B cell (primary cell): ENCODE measurements at regions not wholly inside any gene's neighbourhood (a gene's known extent, or its start where the extent isn't known, plus 50 kb on each side); places are given as distances from the start of the nearest gene placed in this dataset.

ENCODE experiments used
- CTCF ChIP-seq: fragments of 200-600 bp; IDR thresholded peaks from one replicate; pipeline ENCODE4 v1.8.0; 2022; ENCODE audit warnings: antibody characterized with exemption, mild to moderate bottlenecking
- EZH2 ChIP-seq: IDR thresholded peaks from 2 replicates; pipeline ENCODE4 v1.6.1; 2012; ENCODE audit warnings: borderline replicate concordance, low read depth, mild to moderate bottlenecking, moderate library complexity, low read length; ENCODE audit not compliant: insufficient read depth, poor library complexity, severe bottlenecking

DNA sequence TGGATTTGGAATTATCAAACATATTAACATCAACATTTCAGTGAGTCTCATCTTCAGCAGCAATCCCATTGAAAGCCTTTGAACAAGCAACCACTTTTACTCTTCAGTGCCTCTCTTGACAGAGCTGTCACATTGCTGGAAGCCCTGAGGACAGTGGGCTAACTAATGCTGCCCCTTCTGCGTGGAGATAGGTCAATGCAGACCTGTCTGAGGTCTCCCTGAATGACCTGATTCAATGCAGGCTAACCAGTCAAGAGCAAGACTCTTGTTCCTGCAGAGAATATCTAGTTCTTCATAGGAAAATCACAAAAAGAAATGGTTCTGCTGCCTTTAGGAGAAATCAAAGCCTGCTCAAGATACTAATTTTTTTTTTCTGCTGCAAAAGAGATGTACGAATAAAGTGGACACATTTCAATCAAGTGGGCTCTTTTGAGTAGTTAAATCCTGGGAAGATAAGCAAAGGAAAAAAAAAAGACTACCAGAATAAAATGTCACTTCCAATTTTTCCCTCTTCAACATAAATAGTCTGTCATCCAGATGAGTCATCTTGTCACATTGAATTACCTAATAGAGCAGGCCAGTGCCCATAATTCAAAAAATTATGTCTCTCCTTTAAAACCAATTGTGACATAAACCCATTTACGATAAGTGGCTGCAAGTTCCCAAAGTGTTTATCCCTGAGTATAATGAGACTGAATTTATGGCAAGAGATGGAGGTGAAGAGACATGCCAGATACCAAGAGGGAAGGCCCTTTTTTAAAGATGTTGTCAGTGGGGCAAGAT lies 1269.0 kb upstream of the DDX18 start:
- TF ChIP-seq CTCF (no peak), EZH2 (no peak)
